GM13976 (cell line): ENCODE measurements at regions not wholly inside any gene's neighbourhood (a gene's known extent, or its start where the extent isn't known, plus 50 kb on each side); places are given as distances from the start of the nearest gene placed in this dataset.
"Not testable (repeated sequence)": the region's sequence is repeated elsewhere in the genome, so short reads cannot be mapped to it uniquely, and the experiment has no call there.

Experiments
- DNase-seq: peaks from one replicate; pipeline ENCODE4 v3.0.0; 2012; ENCODE audit warnings: low spot score
- CTCF ChIP-seq: IDR thresholded peaks from 2 replicates; pipeline ENCODE4 v1.5.1; 2012; ENCODE audit warnings: borderline replicate concordance, mild to moderate bottlenecking; ENCODE audit not compliant: insufficient read depth; ENCODE audit errors: extremely low read depth, missing control alignments, control extremely low read depth
- in situ Hi-C: fragments of 300-500 bp; cut with MboI; formaldehyde crosslinking; loops from one replicate; pipeline ENCODE4 v1.12.0; 2022; ENCODE audit warnings: low sequenced_read_pairs, mixed read lengths, inconsistent platforms; ENCODE audit not compliant: unreplicated experiment

- no peak for TF ChIP-seq CTCF
- DNase-seq: no peak
- in situ Hi-C loops: no loop called here
Measured at GRCh38 chr4:27117453-27117852, 256.8 kb downstream of the STIM2 start.

DNA sequence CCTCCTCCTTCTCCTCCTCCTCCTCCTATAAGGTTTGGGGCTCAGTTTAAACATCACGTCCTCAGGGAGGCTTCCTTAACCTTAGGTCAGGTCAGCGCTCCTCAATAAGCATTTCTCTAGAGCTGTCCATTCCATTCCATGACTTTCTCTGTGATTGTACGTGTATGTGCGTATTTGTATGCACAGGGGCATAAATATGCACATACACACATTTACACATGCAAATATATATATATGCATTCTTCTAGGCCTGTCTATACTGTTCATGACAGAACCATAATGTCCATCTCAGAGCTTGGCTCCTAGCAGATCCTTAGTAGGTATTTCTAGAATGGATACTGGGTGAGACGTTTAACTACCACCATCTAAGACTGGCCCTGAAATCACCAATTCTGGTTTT lies 258.6 kb downstream of the STIM2 start:
- no peak for DNase-seq
- in situ Hi-C loops: no loop called here
- TF ChIP-seq CTCF: no peak

- no peak for DNase-seq
- no peak for TF ChIP-seq CTCF
- in situ Hi-C loops: no loop called here
Measured at GRCh38 chr4:27121830-27122229, 261.2 kb downstream of the STIM2 start.

- DNase-seq: no peak
- in situ Hi-C loops: no loop called here
- TF ChIP-seq CTCF: no peak
Measured at GRCh38 chr4:27123123-27123768, 262.6 kb downstream of the STIM2 start.

- in situ Hi-C loops: no loop called here
- DNase-seq: no peak
- TF ChIP-seq CTCF: no peak
Measured at GRCh38 chr4:27123769-27124124, 263.1 kb downstream of the STIM2 start.

GRCh38 chr4:27126895-27127294 lies 266.3 kb downstream of the STIM2 start:
- in situ Hi-C loops, DNase-seq: not testable (repeated sequence)

- no peak for TF ChIP-seq CTCF
- in situ Hi-C loops: no loop called here
- DNase-seq: no peak
Measured at GRCh38 chr4:27128443-27128842, 267.8 kb downstream of the STIM2 start.
